ENCODE measurements at regions not wholly inside any gene's neighbourhood (a gene's known extent, or its start where the extent isn't known, plus 50 kb on each side); places are given as distances from the start of the nearest gene placed in this dataset.
"Not testable (repeated sequence)": the region's sequence is repeated elsewhere in the genome, so short reads cannot be mapped to it uniquely, and the experiment has no call there.

DNA sequence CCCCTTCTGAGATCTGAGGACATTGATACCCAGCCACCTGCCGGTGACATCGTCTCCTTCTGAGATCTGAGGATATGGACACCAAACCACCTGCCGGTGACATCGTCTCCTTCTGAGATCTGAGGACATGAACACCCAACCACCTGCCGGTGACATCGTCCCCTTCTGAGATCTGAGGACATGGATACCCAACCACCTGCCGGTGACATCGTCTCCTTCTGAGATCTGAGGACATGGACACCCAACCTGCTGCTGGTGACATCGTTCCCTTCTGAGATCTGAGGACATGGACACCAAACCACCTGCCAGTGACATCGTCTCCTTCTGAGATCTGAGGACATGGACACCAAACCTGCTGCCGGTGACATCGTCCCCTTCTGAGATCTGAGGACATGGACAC, 396.1 kb upstream of the TNRC6C start:
- not testable (repeated sequence) for DNase-seq

DNA sequence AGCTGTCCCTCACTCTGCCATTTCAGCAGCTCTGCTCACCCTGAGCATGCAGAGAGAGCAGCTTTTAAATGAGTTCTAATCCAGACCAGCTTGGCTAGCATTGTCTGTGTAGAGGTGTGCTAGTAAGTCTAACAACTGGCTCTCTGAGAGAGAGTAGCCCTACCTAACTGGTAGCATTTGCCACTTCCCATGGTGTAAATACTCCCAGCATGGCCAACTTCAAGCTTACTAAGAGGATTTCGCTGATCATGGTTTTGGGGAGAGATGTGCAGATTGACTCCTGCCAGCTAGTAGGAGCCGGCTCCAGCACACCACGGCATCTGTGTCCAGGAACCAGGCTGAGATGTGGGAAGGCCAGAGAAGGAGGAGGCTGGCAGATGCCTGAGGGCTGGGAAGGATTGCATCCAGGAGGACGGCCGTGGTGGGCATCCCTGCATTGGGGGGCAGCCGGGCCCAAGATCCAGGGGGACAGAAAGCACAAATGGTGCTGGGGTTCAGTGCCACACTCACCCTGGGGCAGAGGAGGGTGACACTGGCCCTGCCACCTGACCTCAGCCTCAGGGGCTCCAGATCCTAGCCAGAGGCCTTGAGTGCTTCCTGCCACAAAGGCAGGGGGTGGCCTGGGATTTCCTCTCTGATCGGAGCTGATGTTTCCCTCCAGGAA, 394.9 kb upstream of the TNRC6C start:
- DNase-seq, result no peak

DNA sequence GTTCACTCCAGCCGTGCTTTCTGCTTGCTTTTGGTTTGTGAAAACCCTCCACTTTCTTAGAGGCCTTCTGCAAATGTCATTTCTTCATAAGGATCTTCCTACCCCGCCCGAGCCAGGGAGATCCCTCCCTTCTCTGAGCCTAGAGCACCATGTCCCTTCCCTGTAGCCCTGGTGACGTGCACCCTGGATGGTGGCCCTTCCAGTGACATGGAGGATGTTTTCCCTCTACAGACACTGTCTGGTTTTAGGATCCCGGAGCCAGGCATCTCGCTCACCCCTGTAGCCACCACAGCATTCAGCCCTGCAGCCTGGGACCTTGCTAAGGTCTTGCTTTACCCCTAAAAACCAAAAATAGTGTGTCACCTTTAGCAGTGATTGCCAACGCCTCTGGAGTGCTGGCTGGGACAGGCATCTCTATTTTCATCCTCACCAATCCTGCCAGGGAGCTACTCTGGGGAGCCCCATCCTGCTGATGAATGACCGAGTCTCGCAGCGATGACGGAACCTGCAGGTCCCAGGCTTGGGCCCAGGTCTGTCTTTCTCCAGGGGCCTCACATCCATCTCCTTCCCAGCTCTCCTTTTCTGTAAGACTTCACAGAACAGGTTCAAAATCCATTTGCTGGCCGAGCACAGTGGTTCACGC, 394.1 kb upstream of the TNRC6C start:
- no peak for DNase-seq

DNA sequence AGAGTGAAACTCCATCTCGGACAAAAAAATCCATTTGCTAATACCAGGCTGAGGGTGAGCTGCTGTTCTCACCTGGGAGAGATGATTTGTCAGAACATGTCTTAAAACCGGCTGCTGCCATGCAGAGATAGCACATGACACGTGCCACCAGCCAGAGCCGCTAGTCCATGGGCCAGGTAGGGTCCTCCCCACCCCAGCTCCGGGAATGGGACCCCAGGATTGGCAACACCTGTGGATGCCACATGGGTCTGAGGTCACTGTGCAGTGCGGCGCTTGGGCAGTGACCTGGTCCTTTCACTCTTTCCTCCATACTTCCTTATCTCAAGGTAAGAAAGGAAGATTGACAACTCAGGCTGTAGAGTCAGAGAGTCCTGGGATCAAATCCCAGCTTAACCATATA, 393.3 kb upstream of the TNRC6C start:
- DNase-seq, result no peak

DNA sequence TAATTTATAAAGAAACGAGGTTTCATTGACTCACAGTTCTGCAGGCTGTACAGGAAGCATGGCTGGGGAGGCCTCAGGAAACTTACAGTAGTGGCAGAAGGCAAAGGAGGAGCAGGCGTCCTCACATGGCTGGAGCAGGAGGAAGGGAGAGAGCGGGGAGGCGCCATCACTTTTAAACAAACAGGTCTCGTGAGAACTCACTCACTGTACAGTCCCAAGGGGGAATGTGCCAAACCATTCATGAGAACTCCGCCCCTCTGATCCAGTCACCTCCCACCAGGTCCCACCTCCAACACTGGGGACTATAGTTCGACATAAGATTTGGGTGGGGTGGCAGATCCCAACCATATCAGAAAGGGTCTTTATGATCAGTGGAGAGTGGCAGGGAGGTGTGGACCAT, 392.4 kb upstream of the TNRC6C start:
- no peak for DNase-seq

DNA sequence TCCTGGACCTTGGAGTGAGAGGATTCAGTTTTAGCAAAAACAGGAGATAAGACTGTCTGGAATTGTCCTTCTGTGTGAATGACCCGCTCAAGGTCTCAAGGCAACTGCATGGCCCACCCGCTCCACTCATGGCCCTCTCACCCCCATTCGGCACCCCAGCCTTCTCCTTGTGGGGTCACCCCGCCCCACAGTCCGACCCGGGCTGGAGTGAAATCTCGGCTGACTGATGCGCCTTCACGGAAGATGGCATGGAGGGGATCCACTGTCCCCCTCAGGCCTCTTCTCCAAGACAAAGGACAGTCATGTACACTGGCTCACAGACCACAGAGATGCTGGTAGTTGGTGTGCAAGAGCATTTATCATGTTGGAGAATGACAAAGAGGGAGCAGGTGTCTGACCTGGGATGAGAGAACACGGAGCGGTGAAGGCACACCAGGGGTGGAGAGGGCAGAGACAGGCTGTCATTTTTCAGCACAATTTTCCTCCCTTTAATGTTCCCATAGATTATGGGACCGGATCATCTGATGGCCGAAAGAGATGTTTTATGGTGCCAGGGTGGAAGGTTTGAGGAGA, 391.9 kb upstream of the TNRC6C start:
- DNase-seq, result no peak

DNA sequence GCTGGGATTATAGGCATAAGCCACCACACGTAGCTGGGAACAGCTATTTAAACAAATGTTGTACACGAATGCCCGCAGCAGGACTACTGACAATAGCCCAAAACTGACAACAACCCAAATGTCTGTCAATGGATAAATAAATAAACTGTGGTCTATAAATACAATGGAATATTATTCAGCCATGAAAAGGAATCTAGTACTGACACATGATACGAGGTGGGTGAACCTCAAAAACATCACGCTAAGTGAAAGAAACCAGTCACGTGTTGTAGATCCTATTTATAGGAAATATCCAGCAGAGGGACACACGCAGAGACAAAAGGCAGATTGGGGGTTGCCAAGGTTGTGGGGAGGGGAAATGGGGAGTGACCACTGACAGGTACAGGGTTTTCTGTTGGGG, 390.0 kb upstream of the TNRC6C start:
- no peak for DNase-seq

DNA sequence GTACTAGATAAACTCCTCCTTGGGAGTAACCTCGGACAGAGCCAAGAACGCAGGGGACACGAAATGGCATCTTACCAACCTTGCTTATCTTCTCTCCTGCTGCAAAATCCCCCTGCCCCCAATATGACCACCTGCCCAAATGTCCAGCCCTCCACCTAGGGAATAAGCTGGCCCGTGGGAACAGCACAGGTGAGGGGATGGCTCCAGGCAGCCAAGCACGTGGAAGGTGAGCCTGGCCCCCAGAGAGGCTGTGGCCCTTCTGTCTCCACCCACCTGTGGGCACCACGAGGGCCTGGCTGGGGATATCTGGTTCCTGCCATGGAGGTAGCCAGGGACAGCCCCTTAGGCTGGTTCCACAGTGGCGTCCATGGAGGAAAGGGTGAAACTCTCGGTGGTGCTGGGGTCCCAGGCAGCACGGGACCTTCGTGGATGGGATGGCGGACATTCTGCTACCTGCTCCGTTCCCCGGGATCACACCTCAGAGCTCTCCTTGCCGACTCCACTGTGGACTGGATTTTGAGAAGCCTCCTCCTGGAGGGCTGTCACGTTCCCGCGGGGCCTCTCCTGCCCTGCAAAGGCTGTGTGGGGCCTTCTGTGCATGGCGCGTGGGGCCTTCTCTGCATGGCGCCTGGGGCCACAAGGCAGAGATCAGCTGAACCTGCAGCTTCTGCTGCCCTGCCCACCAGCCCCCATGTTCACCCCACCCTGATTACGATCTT, 388.5 kb upstream of the TNRC6C start:
- no peak for DNase-seq

DNA sequence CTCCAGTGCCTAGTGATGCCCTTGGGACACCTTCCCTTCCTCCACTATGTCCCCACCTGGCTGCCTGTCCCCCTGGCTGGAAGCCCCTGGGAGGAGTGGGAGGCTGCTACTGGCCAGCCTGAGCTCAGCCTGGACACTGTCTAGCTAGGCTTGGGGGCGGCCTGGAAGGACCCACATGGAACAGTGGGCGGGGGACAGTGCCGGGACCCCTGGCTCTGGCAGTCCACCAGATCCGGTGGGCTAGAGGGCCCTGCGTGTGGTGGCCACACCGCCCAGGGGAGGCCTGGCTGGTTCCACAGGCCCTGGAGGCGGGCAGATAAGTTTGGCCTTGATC, 388.0 kb upstream of the TNRC6C start:
- no peak for DNase-seq

DNA sequence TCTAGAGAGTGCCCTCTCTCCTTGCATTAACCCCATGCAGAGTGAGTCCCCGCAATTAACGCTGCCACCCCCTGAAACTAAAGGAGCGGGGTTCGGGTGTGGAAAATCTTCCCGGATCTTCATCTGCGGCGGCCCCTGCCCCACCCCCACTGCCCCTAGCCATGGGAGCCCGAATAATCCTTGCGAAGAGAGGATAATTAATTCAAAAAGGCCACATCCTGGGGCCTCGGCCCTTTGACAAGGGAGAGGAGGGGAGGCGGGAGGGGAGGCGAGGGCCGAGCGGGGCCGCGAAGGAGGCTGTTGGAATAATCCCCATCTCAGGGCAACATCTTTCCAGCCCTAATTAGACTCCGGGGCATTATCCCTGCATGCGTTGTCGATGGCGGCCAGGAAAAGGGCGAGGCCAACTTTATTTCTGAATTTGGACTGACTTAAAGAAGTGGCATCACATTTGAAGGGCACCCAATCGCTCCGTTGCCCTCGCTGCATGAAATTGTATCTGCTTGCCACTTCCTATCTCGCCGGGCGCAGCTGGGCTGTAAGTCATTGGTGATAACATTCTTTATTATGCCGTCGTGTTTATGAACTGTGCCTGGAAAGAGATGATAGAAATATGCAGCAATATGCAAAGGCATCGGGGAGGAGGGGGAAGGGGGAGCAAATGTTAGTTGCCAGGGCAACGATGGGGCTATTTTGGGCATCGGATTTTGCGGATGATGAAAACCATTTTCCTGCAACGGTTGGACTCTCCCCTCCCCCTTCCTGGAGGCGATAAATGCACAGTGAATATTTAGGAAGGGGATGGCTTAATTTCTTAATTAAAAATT, 387.1 kb upstream of the TNRC6C start:
- DNase-seq, result no peak

DNA sequence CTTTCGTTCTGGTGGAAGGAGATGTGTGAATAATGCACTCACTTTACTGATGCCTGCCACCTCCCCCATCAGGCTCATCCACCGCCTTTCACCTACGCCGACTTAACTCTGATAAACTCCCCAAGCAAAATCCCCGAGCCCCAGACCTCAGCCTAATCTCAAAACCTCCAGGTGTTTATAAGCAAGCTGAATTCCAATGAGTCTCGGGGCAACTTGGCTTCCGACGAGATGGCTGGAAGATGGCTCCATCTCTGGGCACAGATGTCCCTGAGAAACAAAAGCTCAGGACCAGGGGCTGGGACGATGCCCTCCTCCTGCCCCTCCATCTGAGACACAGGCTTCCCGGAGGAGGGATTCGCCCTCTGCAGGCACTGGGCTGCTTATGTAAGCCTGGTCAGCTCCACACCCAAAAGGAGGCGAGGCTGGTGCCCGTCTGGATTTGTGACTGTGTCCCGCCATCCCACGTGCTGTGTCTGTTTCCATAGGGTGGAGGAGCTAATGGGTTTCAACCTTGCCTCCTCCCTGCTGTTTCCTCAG, 386.4 kb upstream of the TNRC6C start:
- DNase-seq, result no peak

DNA sequence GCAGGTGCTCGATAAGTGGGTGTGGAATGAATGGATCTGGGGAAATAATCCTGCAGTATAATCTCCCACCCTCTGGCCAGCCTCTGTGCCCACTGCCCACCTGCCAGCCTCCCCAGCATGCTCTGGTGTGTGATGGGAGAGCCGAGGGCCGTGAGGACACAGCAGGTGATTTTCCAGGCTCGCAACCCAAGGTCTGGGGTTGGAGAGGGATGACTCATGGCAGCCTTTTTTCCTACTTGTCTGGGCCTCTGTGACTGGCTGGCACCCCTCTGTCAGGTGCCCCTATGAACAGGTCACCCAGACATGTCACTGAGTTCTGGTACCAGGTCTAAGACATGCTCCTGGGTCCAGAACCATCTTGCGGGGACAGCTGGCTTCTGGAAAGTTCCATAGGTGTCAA, 385.7 kb upstream of the TNRC6C start:
- DNase-seq, result no peak

DNA sequence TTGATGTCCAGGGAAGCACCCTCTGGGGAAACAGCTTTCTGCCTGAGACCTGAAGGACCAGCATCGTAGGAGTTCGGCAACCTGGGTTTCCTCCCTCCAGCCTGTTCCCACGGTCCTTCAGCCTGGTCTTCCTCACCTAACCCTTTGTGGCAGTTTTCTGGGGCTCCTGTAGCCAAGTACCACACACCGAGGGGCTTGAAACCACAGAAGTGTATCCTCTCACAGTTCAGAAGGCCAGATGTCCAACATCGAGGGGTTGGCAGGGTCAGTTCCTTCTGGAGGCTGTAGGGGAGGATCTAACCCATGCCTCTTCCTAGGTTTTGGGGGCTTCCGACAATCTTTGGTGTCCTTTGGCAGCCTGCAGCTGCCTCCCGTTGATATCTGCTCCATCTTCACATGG, 381.0 kb upstream of the TNRC6C start:
- DNase-seq, result no peak

DNA sequence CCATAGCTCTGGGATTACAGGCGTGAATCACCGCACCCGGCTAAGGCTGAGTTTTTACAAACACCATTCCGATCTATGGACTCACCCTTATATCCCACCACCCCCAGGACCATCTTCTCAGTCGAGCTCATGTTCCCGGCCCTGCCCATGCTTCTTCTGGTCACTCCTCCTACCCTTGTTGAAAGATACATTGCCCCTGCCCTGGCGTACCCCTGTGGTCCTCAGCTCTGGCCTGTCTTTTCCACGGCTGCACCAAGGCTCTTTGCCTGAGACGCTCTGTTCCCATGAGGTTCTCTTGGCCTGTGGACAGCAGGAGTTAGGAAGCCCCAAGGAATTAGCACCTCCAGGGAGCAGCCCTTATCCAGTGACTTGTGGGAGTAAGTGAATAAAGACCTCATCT, 379.4 kb upstream of the TNRC6C start:
- DNase-seq, result no peak

DNA sequence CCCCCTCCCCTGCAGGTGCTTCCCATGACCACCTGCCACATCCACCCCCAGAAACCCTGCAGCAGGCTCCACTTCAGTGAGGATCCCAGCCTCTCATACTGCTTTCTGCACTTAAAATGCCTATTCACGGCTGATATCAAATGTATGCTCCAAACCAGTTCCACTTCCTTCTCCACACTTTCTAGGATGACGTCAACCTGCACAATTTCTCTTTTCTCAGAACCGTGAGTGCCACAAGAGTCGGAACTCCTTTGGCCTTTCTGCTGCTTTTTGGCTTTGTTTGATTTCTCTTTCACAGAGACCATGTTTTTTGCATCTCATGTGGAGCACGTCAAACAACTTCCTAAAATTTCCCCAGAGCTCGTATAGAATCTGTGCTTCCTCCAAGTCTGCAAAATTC, 378.8 kb upstream of the TNRC6C start:
- DNase-seq, result no peak

DNA sequence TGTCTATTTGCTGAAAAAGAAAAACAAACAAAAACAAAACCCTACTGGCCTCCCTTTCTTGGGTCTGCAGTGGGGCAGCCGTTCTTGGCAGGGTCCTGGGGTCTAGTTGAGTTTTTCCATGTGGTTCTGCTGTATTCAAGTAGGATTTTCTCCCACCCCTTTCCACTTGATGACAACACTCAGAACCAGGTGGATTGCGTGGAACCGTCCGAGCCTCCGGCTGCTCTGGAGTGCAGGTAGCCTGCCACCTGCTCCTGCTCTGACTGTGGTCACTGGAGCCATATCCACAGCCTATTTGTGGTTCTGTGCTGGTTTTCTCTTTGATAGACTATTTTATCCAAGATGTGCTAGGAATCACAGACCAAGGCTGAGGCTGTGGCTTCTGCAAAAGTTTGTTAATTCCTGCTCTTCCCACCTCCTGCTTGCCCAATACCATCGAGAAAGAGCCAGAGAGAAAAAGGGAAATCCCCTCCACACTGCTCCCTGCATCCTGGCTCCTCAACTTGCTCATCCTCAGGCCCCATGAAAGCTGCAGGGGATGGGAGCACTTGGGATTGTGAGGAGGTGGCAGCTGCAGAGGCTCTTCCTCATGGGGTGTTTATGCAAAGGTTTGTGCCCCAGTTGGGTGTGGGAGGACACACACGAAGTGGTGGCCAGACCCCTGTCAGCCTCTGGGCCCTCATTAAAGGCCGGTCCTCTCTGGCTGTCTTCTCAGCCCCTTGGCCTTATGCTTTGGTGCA, 377.8 kb upstream of the TNRC6C start:
- DNase-seq, result no peak

DNA sequence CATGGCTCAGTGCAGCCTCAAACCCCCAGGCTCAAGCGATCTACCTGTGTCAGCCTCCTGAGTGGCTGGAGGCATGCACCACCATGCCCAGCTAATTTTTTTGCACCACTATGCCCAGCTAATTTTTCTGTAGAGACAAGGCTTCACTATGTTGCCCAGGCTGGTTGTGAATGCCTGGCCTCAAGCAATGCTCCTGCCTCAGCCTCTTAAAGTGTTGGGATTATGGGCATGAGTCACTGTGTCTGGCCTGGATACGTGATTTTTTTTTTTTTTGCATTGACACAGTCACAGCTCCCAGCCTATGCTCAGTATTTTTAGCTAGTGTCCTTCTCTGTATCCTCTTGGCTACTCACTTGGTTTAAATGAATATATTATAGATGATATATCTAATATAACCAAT, 377.0 kb upstream of the TNRC6C start:
- no peak for DNase-seq

DNA sequence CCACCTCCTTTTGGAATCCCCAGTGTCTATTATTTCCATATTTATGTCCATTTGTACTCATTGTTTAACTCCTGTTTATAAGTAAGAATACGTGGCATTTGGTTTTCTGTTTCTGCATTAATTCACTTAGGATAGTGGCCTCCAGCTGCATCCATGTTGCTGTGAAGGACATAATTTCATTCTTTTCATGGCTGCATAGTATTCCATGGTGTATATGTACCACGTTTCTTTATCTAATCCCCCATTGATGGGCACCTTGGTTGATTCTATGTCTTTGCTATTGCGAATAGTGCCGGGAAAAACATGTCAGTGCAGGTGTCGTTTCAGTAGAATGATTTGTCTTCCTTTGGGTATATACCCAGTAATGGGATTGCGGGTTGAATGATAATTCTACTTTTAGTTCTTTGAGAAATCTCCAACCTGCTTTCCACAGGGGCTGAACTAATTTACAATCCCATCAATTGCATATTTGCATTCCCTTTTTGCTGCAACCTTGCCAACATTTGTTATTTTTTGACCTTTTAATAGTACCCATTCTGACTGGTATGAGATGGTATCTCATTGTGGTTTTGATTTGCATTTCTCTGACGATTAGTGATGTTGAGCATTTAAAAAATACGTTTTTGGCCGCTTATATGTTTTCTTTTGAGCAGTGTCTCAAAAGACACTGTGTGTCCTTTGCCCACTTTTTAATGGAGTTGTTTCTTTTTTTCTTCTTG, 373.2 kb upstream of the TNRC6C start:
- DNase-seq, result no peak

DNA sequence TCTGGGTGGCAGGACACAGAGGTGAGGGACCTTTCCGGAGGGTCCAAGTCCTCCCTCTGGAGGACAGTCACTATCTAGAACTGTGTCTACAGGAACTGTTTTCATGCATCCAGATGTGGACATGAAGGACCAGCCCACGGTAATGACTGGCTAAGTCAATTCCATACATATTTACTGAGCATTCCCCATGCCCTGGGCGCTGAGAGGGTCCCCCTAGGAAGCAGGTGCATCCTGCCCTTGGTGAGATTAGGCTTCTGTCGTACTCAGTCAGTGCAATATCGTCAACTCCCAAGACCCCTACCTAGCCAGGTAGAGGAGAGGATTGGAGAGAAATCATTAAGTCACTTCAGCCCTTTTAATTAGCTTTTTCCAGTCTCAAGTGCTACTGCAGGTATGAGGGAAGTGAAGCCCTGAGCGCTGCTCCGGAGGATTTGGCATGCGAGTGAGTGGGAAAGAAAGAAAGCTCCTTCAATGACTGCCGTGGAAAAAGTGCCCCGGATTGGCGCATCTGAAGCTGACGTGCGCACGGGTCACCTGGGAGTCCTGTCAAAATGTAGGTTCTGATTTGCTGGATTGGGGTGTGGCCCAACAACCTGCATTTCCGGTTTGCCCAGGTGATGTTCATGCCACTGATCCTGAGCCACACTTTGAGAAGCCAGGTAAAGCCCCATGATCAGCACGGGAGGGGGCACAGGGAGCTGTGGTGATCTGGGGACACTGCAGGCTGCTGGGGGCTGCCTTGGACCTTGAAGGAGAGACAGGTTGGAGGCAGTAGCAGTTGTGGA, 367.4 kb upstream of the TNRC6C start:
- no peak for DNase-seq

DNA sequence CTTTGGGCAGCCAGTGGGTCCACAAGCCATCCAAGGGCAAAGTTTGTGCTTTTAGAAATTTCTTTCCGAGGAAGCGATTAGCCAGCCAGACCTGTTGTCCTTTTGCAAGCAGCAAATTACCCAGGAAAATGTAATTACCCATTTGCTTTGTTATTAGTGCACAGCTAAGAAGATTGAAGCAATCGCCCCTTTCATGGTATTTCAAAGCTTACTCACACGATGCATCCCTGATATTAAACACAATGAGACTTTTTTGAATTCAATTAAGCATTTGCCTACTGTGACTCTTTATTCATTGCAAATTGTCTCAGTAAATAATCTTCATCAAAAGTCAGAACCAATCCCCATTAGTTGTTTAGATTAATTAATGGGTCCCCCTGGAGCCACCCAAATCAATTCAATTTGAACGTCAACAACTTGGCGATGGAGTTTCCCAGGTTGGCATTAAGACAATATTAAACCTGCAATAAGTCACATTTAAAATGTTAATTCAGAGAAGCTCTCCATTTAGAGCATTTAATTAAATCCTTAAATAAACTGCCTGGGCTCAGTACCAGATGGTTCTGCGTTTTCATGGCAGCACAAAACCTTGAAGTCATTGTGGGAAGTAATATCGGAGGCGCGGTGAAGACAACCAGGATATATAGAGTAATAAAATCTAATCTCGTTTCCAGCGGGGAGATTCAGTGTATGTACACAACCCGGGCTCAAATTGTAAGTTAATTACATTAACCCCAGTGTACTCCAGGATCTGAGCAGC, 366.2 kb upstream of the TNRC6C start:
- no peak for DNase-seq
